Umbilical cord (tissue), 1 donor: ENCODE measurements at regions not wholly inside any gene's neighbourhood (a gene's known extent, or its start where the extent isn't known, plus 50 kb on each side); places are given as distances from the start of the nearest gene placed in this dataset.
"Not testable (repeated sequence)": the region's sequence is repeated elsewhere in the genome, so short reads cannot be mapped to it uniquely, and the experiment has no call there.

Experiments used
- DNase-seq: peaks from one replicate; pipeline ENCODE4 v3.0.0-alpha.2; 2015; ENCODE audit warnings: low spot score

DNA sequence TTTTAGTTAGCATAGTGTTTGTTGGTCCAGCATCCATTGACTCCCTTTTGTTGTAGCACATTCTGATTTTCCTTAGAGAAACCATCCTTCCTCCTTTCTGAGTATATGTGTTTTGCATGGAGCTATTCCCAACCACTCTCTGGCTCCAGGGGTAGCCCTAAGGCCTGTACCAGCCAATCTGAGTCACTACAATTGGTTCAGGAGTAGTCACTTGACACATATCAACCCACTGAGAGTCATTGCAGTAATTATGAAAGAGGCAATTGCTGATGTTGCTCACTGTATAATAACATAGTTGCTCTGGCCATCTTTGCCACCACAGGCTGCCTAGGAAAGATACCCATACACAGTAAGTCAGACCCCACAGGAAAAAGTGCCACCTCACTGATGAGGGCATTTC is 71.2 kb upstream of the GRID2 start:
- no peak for DNase-seq

DNA sequence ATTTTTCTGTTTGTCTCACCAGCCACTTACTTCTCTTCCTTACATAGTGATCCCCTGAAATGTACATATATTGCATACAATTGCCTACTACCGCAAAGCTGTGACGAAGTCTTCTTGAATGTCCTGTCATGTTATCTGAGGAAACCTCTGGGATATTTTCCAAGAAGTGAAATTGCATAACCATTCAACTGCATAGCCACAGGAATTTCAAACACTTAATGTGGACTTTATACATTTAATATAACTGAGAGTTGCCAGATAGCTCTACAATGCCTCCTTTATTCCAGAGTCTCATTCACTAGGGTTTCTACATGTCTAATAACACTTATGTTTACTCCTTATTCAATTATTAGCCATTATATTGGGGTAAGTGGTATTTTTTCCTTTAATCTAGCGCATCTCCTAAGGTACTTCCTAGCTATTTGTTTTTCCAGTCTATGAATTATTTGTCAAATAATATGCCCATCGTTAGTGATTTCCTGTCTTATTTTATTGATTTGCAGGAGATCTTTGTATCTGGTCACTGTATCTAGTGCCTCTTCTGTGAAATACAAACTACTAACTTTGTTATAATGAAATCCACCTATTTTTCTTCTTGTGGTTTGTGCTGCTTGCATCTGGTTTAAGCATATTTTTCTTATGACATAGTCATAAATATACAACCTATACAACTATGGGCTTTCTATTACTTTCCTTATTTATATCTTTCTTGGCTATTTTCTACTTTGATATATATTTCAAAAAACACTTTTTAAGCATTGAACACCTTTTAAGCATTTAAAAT is 69.2 kb upstream of the GRID2 start:
- DNase-seq, result peak; percentile 87

DNA sequence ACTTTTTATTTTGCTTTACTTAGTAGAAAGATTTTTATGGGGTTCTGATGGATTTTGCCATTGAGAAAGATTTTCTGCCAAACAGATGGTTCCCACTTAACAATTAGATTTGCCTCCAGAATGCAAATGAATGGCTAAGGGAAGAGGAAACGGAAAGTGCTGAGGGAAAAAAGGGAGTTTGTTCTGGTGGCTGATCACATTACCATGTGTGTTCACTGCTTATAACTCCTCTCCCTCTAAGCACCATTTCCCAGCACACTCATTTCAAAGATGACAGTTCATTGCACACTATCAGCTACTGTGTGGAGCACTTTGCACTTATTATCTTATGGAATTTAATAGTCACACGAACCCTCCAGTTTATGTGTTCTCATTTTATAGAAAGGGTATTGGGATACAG is 68.0 kb upstream of the GRID2 start:
- DNase-seq, result no peak

DNA sequence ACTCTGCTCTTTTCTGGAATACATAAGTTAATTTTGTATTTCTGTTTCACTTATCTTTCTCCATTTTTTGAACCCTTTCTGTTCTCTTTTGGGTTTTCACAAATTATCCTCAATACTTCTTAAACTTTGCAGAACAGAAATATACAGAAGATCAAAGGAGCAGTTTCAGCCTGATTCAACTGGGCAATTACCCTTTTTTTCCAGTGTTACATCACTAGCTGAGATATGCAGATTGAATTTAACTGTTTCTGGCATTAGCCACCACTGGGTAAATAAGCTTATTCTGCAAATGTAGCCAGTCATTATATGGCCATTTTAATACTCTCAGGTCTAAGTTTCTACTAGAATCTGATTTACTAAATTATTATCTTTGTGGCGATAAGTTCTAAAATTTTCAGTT is 66.9 kb upstream of the GRID2 start:
- DNase-seq, result peak; percentile 66

DNA sequence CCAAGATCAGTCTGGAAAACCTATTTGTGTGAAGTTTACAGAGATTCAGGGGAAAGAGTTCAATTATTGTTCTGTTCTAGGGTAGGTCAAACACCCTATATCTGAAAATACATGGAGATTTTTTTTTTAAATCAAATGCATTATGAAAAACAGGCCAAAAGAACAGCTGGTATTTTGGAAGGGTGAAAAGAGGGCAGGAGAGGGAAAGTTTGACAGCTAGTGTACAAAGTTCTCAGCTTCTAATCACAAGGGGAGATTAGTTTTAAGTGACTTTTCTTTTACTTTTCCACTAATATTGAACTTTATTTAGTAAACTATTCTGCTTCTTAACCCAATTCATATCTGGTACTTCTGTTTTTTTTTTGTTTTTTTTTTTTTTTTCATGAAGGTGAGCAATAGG is 66.2 kb upstream of the GRID2 start:
- DNase-seq, result no peak

DNA sequence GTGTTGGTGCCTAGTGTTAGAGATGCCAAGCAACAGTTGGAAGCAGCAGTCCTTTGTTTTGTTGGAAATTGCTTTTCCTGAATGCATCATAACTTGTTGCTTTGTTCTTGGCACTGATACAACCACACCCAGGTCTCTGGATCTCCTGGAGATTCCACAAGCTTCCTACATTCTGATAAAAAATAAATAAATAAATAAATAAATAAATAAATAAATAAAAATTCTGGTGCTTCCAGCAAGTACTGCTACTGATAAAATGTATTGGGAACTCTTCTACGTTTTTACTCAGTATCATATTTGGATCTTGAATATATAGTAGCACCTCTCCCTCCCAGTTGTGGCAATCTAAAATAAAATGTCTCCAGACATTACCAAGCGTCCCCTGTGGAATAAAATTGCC is 62.7 kb upstream of the GRID2 start:
- DNase-seq, result no peak

DNA sequence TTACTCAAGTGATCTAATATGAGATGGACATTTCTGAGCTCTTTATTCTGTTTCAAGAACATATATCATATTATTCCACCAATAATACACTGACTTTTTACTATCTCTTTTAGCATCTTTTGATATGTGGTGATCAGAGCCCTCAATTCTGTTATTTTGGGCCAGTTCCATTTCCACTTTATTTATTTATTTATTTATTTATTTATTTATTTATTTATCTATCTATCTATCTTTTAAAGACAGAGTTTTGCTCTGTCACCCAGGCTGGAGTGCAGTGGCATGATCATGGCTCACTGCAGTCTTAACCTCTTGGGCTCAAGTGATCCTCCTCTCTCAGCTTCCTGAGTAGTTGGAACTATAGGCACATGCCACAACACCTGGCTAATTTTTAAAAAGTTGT is 57.4 kb upstream of the GRID2 start:
- no peak for DNase-seq

DNA sequence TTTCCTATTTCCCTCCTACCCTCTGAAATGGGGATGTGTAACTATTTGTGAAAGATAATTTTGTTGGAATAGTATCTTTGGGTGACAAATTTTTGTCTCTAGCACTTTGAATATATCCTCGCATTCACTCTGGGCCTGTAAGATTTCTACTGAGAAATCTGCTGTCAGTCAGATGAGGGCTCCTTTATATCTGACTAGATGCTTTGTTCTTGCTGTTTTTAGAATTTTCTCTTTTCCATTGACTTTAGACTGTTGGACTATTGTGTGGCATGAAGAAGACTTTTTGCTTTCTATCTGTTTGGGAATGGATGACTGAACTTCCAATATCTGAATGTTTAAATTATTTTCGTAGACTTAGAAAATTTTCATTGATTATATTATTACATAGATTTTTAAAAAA is 54.2 kb upstream of the GRID2 start:
- no peak for DNase-seq

DNA sequence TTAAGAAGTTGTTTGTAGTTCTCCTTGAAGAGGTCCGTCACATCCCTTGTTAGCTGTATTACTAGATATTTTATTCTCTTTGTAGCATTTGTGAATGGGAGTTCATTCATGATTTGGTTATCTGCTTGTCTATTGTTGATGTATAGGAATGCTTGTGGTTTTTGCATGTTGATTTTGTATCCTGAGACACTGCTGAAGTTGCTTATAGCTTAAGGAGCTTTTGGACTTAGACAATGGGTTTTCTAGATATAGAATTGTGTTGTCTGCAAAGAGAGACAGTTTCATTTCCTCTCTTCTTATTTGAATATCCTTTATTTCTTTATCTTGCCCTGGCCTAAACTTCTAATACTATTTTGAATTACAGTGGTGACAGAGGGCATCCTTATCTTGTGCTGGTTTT is 52.1 kb upstream of the GRID2 start:
- no peak for DNase-seq

DNA sequence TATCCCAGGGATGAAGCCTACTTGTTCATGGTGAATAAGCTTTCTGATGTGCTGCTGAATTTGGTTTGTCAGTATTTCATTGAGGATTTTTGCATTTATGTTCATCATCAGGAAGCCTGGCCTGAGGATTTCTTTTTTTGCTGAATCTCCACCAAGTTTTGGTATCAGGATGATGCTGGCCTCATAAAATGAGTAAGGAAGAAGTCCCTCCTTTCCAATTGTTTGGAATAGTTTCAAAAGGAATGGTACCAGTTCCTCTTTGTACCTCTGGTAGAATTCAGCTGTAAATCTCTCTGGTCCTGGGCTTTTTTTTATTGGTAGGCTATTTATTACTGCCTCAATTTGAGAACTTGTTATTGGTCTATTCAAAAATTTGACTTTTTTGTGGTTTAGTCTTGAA is 51.4 kb upstream of the GRID2 start:
- not testable (repeated sequence) for DNase-seq

DNA sequence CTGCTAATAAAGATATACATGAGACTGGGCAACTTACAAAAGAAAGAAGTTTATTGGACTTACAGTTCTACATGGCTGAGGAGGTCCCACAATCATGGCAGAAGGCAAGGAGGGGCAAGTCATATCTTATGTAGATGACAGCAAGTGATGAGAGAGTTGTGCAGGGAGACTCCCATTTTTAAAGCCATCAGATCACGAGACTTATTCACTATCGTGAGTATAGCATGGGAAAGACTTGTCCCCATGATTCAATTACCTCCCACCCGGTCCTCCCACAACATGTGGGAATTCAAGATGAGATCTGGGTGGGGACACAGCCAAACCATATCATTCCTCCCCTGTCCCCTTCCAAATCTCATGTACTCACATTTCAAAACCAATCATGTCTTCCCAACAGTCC is 50.9 kb upstream of the GRID2 start:
- no peak for DNase-seq

DNA sequence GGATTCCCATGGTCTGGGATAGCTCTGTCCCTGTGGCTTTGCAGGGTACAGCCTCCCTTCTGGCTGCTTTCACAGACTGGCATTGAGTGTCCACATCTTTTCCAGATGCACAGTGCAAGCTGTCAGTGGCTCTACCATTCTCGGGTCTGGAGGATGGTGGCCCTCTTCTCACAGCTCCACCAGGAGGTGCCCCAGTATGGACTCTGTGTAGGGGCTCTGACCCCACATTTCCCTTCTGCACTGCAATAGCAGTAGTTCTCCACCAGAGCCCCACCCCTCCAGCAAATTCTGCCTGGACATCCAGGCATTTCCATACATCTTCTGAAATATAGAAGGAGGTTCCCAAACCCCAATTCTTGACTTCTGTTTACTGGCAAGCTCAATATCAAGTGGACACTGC is 50.2 kb upstream of the GRID2 start:
- no peak for DNase-seq
